ENCODE measurements at regions not wholly inside any gene's neighbourhood (a gene's known extent, or its start where the extent isn't known, plus 50 kb on each side); places are given as distances from the start of the nearest gene placed in this dataset.
A peak's percentile ranks its signal among the peaks of the same experiment; 100 is the strongest.
"Not testable (repeated sequence)": the region's sequence is repeated elsewhere in the genome, so short reads cannot be mapped to it uniquely, and the experiment has no call there.

DNA sequence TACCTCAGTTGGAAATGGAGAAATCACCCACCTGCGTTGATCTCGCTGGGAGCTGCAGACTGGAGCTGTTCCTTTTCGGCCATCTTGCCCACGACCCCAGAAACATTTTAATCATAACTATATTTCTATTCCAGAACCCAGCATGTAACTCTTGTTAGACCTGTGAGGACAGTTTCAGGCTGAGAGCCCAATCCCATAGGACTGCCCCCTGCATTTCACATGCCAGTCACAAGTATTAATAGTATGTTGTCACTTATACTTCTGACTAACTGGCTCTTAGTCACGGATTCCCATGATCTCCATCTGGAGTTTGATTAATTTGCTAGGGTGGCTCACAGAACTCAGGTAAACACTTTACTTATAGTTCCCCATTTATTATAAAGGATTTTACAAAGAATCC is 60.6 kb upstream of the PRNP start:
- TF ChIP-seq, protein P1, sequence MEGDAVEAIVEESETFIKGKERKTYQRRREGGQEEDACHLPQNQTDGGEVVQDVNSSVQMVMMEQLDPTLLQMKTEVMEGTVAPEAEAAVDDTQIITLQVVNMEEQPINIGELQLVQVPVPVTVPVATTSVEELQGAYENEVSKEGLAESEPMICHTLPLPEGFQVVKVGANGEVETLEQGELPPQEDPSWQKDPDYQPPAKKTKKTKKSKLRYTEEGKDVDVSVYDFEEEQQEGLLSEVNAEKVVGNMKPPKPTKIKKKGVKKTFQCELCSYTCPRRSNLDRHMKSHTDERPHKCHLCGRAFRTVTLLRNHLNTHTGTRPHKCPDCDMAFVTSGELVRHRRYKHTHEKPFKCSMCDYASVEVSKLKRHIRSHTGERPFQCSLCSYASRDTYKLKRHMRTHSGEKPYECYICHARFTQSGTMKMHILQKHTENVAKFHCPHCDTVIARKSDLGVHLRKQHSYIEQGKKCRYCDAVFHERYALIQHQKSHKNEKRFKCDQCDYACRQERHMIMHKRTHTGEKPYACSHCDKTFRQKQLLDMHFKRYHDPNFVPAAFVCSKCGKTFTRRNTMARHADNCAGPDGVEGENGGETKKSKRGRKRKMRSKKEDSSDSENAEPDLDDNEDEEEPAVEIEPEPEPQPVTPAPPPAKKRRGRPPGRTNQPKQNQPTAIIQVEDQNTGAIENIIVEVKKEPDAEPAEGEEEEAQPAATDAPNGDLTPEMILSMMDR (IDR thresholded peaks at IDR 0.05; ENCODE audit: borderline replicate concordance) = no peak

DNA sequence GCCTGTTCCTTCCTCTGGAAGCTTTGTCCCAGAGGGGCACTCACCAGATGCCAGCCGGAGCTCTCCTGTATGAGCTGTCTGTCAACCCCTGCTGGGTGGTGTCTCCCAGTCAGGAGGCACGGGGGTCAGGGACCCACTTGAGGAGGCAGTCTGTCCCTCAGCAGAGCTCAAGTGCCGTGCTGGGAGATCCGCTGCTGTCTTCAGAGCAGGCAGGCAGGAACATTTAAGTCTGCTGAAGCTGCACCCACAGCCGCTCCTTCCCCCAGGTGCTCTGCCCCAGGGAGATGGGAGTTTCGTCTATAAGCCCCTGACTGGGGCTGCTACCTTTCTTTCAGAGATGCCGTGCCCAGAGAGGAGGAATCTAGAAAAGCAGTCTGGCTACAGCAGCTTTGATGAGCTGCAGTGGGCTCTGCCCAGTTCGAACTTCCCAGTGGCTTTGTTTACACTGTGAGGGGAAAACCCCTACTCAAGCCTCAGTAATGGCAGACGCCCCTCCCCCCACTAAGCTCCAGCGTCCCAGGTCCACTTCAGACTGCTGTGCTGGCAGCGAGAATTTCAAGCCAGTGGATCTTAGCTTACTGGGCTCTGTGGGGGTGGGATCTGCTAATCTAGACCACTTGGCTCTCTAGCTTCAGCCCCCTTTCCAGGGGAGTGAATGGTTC is 61.5 kb upstream of the PRNP start:
- DNase-seq; H3K36me3 ChIP-seq; H3K9me3 ChIP-seq (replicated peaks); intact Hi-C loops (cut with micrococcal nuclease); H3K4me3 ChIP-seq; H3K4me1 ChIP-seq; H3K27ac ChIP-seq (replicated peaks): not testable (repeated sequence)
- peaks cover 16% of the 10 kb centered on the region for H3K27me3 ChIP-seq (ENCODE audit: low read depth)

More for the DNA sequence above, 60.6 kb upstream of the PRNP start:
- Histone ChIP-seq H3K4me3 (no peak overlapping the region), H3K4me1 (no peaks in the 10 kb centered on the region), H3K27ac (replicated peaks) (no peak overlapping the region), H3K9me3 (replicated peaks) (peaks cover 8% of the 10 kb centered on the region), H3K36me3 (no peaks in the 10 kb centered on the region), H3K27me3 (ENCODE audit: low read depth) (peaks cover 16% of the 10 kb centered on the region)
- intact Hi-C loops (cut with micrococcal nuclease) = no loop called here
- no peak for DNase-seq

DNA sequence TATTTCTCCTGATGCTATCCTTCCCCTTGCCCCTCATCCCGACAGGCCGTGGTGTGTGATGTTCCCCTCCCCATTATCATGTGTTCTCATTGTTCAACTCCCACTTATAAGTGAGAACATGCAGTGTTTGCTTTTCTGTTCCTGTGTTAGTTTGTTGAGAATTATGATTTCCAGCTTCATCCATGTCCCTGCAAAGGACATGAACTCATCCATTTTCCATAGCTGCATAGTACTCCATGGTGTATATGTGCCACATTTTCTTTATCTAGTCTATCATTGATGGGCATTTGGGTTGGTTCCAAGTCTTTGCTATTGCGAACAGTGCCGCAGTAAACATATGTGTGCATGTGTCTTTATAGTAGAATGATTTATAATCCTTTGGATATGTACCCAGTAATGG is 67.1 kb upstream of the PRNP start:
- intact Hi-C loops (cut with micrococcal nuclease); H3K27ac ChIP-seq (replicated peaks); H3K9me3 ChIP-seq (replicated peaks); H3K36me3 ChIP-seq; DNase-seq; H3K4me3 ChIP-seq; H3K27me3 ChIP-seq (ENCODE audit: low read depth); H3K4me1 ChIP-seq: not testable (repeated sequence)

DNA sequence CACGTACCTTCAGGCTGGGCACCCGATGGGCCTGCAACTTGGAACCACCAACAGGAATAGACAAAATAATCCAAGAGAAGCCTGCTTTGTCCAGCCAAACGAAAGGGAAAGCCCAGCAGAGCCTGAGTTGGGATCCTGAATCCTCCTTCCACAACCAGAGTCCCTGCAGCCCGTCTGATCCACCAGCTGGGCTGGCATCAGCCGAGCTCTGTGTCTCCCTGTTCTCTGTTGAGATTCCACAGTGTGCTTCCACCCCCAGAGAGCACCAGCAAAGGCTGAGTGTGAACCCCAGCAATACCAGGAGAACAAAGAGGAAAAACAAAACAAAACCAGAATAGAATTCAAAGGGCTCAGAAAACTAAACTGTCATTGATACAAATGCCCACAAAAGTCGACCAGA is 68.8 kb upstream of the PRNP start:
- Histone ChIP-seq H3K4me1 (peaks cover 16% of the 10 kb centered on the region), H3K27ac (replicated peaks) (no peak overlapping the region), H3K4me3 (no peak overlapping the region), H3K27me3 (ENCODE audit: low read depth) (no peaks in the 10 kb centered on the region), H3K36me3 (no peaks in the 10 kb centered on the region), H3K9me3 (replicated peaks) (no peaks in the 10 kb centered on the region)
- no peak for DNase-seq
- intact Hi-C loops (cut with micrococcal nuclease) = no loop called here
- TF ChIP-seq, protein P1 (IDR thresholded peaks at IDR 0.05; ENCODE audit: borderline replicate concordance) = no peak

DNA sequence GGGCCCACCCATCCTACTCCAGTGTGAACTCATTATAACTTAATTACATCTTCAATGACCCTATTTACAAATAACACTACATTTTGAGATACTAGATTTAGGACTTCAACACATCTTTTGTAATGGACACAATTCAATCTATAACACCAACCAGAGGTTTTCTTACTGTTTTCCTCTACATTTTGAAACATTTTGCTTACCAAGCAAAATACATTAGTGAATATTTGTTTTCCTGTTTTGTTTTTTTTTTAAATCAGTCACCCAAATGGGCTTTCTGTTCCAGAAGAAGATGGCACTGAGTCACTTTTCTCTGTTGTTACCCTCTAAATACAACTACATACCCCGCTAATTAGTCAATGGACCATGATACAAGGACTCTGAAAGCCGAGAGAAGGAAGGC is 69.2 kb upstream of the PRNP start:
- no peaks in the 10 kb centered on the region for H3K27me3 ChIP-seq (ENCODE audit: low read depth)
- TF ChIP-seq, protein P1 (IDR thresholded peaks at IDR 0.05; ENCODE audit: borderline replicate concordance) = no peak
- H3K36me3 ChIP-seq = no peaks in the 10 kb centered on the region
- no peak overlapping the region for H3K4me3 ChIP-seq
- DNase-seq = no peak
- H3K4me1 ChIP-seq = peaks cover 16% of the 10 kb centered on the region
- intact Hi-C loops (cut with micrococcal nuclease) = no loop called here
- H3K27ac ChIP-seq (replicated peaks) = no peak overlapping the region
- H3K9me3 ChIP-seq (replicated peaks) = no peaks in the 10 kb centered on the region

DNA sequence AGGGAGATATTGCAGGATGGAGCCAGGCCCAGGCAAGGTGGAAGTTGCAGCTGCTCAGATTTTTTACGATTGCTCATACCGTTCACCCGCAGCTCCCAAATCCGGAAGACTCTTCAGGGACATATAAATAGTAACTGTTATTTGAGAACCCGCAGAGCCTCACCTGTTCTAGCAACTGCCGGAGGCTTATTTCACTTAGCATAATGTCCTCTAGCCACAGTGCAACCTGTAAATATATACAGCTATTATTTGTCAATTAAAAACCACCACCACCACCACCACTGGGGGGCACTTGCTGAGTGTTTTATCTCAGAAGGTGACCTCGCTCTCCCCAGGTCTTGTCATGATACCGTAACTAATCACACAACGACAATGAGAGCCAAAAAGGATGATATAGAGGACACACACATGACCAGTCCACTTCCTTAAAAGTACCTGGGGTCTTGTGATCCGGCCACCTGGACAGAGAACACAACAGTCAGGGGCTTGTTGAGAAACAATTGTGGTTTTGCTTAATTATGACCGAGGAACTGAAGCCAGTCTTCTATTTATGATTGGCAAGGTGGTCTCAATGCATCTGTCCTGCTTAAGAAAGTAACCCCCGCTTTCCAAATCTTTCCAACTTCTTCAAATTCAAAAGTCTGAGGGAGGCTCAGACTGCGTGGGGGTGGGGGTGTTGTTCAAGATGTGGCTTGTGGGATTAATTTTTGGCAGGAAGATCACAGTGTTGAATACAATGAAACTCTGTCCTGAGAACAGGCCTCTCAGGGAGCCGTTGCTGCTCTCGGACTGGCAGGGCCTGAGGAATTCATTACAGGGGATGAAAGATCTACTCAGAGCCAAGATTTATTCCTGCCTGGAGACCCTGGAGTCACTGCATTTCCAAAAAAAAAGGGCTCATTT is 72.3 kb upstream of the PRNP start:
- H3K27me3 ChIP-seq (ENCODE audit: low read depth) = no peaks in the 10 kb centered on the region
- DNase-seq = peak; percentile 39
- no peak overlapping the region for H3K4me3 ChIP-seq
- peaks cover 16% of the 10 kb centered on the region for H3K4me1 ChIP-seq
- peak overlapping the region; percentile 71 for H3K27ac ChIP-seq (replicated peaks)
- intact Hi-C loops (cut with micrococcal nuclease) = no loop called here
- TF ChIP-seq, protein P1 (IDR thresholded peaks at IDR 0.05; ENCODE audit: borderline replicate concordance) = peak; percentile 42
- H3K36me3 ChIP-seq = no peaks in the 10 kb centered on the region
- H3K9me3 ChIP-seq (replicated peaks) = no peaks in the 10 kb centered on the region
